Thoracic aorta (tissue), 2 donors: ENCODE measurements at regions not wholly inside any gene's neighbourhood (a gene's known extent, or its start where the extent isn't known, plus 50 kb on each side); places are given as distances from the start of the nearest gene placed in this dataset.

Experiments
- ATAC-seq: fragments of 150-250 bp; one replicate; pipeline ENCODE4 v1.8.0; 2017; ENCODE audit warnings: low read depth; ENCODE audit not compliant: insufficient number of reproducible peaks, low FRiP score
- DNase-seq: peaks from one replicate; pipeline ENCODE4 v3.0.0-alpha.2; 2020; ENCODE audit warnings: low spot score
- H3K27ac ChIP-seq, 2 donors: fragments of 200-600 bp; sonication (generic); 1 replicate in 1 of 2; 2 replicates in 1 of 2; pipeline ENCODE4 v1.5.1; 2016; ENCODE audit warnings: mild to moderate bottlenecking in 2 of 2, moderate library complexity in 2 of 2
- H3K27me3 ChIP-seq: fragments of 200-600 bp; sonication (generic); replicated peaks from 2 replicates; pipeline ENCODE4 v1.6.0; 2016; ENCODE audit warnings: mild to moderate bottlenecking; ENCODE audit not compliant: insufficient read depth
- H3K36me3 ChIP-seq: fragments of 200-600 bp; sonication (generic); one replicate; pipeline ENCODE4 v1.5.1; 2016
- H3K4me1 ChIP-seq, 2 donors: fragments of 200-600 bp; sonication (generic); 1 replicate in 1 of 2; 2 replicates in 1 of 2; pipeline versions ENCODE4 v1.5.1 to v1.6.0; 2016; ENCODE audit warnings: low read depth in 2 of 2, mild to moderate bottlenecking in 1 of 2; ENCODE audit not compliant: control insufficient read depth in 1 of 2
- H3K4me3 ChIP-seq: fragments of 200-600 bp; sonication (generic); 2 replicates; pipeline ENCODE4 v1.5.1; 2016; ENCODE audit warnings: mild to moderate bottlenecking
- H3K9me3 ChIP-seq: fragments of 200-600 bp; sonication (generic); 2 replicates; pipeline ENCODE4 v1.5.1; 2016
- CTCF ChIP-seq: fragments of 200-600 bp; sonication (generic); IDR thresholded peaks from one replicate; pipeline ENCODE4 v1.5.1; 2019; ENCODE audit warnings: antibody characterized with exemption

- no peak for ATAC-seq
- Histone ChIP-seq H3K9me3 (no peaks in the 10 kb centered on the region), H3K36me3 (no peaks in the 10 kb centered on the region), H3K27me3 (no peaks in the 10 kb centered on the region), H3K27ac (no peak overlapping the region), H3K4me1 (no peaks in the 10 kb centered on the region), H3K4me3 (no peak overlapping the region)
- DNase-seq, result no peak
- TF ChIP-seq CTCF, result no peak
These were observed 168.4 kb upstream of the AVPR1A start for GRCh38 chr12:63319386-63319785.

- Histone ChIP-seq H3K27ac (no peak overlapping the region), H3K9me3 (no peaks in the 10 kb centered on the region), H3K36me3 (no peaks in the 10 kb centered on the region), H3K27me3 (no peaks in the 10 kb centered on the region), H3K4me1 (no peaks in the 10 kb centered on the region), H3K4me3 (no peak overlapping the region)
- ATAC-seq (no peak), DNase-seq (no peak)
- no peak for TF ChIP-seq CTCF
These were observed 167.9 kb upstream of the AVPR1A start for GRCh38 chr12:63318933-63319332.

GRCh38 chr12:63318313-63318712 lies 167.3 kb upstream of the AVPR1A start:
- Histone ChIP-seq H3K9me3 (no peaks in the 10 kb centered on the region), H3K4me1 (no peaks in the 10 kb centered on the region), H3K4me3 (no peak overlapping the region), H3K36me3 (no peaks in the 10 kb centered on the region), H3K27me3 (no peaks in the 10 kb centered on the region), H3K27ac (no peak overlapping the region)
- no peak for TF ChIP-seq CTCF
- no peak for DNase-seq
- no peak for ATAC-seq

GRCh38 chr12:63317880-63318279 lies 166.9 kb upstream of the AVPR1A start:
- no peak for TF ChIP-seq CTCF

GRCh38 chr12:63317286-63317846 lies 166.4 kb upstream of the AVPR1A start:
- no peak for TF ChIP-seq CTCF
- DNase-seq, result no peak
- Histone ChIP-seq H3K27ac (no peak overlapping the region), H3K4me1 (no peaks in the 10 kb centered on the region), H3K36me3 (no peaks in the 10 kb centered on the region), H3K27me3 (no peaks in the 10 kb centered on the region), H3K4me3 (no peak overlapping the region), H3K9me3 (no peaks in the 10 kb centered on the region)
- no peak for ATAC-seq

More at GRCh38 chr12:63317880-63318279, 166.9 kb upstream of the AVPR1A start:
- H3K4me3 ChIP-seq, result no peak overlapping the region
- H3K27me3 ChIP-seq, result no peaks in the 10 kb centered on the region
- H3K9me3 ChIP-seq, result no peaks in the 10 kb centered on the region
- DNase-seq (no peak), ATAC-seq (no peak)
- no peaks in the 10 kb centered on the region for H3K36me3 ChIP-seq
- H3K4me1 ChIP-seq, result no peaks in the 10 kb centered on the region
- H3K27ac ChIP-seq, result no peak overlapping the region
